ENCODE measurements at regions not wholly inside any gene's neighbourhood (a gene's known extent, or its start where the extent isn't known, plus 50 kb on each side); places are given as distances from the start of the nearest gene placed in this dataset.
"Not testable (repeated sequence)": the region's sequence is repeated elsewhere in the genome, so short reads cannot be mapped to it uniquely, and the experiment has no call there.

GRCh38 chr4:17055788-17056187 is 157.3 kb upstream of the LDB2 start:
- no peak for DNase-seq

- no peak for DNase-seq
Observed at GRCh38 chr4:17045866-17046265, 147.4 kb upstream of the LDB2 start.

GRCh38 chr4:17038510-17039176 is 140.2 kb upstream of the LDB2 start:
- DNase-seq = no peak

- DNase-seq = no peak
Observed at GRCh38 chr4:17033768-17034181, 135.3 kb upstream of the LDB2 start.

- DNase-seq = no peak
Observed at GRCh38 chr4:17033025-17033767, 134.8 kb upstream of the LDB2 start.

GRCh38 chr4:17030543-17030942 is 132.1 kb upstream of the LDB2 start:
- no peak for DNase-seq

- DNase-seq = no peak
Observed at GRCh38 chr4:17029964-17030363, 131.5 kb upstream of the LDB2 start.

GRCh38 chr4:17029432-17029831 is 131.0 kb upstream of the LDB2 start:
- no peak for DNase-seq

- DNase-seq = no peak
Observed at GRCh38 chr4:17027495-17027894, 129.1 kb upstream of the LDB2 start.

- no peak for DNase-seq
Observed at GRCh38 chr4:17024425-17024824, 126.0 kb upstream of the LDB2 start.

GRCh38 chr4:17020901-17021300 is 122.5 kb upstream of the LDB2 start:
- no peak for DNase-seq

GRCh38 chr4:17020451-17020850 is 122.0 kb upstream of the LDB2 start:
- no peak for DNase-seq

- not testable (repeated sequence) for DNase-seq
Observed at GRCh38 chr4:17018621-17019020, 120.2 kb upstream of the LDB2 start.

- no peak for DNase-seq
Observed at GRCh38 chr4:17018013-17018412, 119.6 kb upstream of the LDB2 start.

- DNase-seq = no peak
Observed at GRCh38 chr4:17013382-17014006, 115.0 kb upstream of the LDB2 start.

GRCh38 chr4:17012451-17012850 is 114.0 kb upstream of the LDB2 start:
- no peak for DNase-seq

GRCh38 chr4:17010426-17011087 is 112.1 kb upstream of the LDB2 start:
- DNase-seq = no peak

GRCh38 chr4:17009871-17010367 is 111.5 kb upstream of the LDB2 start:
- DNase-seq = no peak

GRCh38 chr4:17008834-17009345 is 110.4 kb upstream of the LDB2 start:
- DNase-seq = no peak

- not testable (repeated sequence) for DNase-seq
Observed at GRCh38 chr4:17003606-17004392, 105.4 kb upstream of the LDB2 start.

- no peak for DNase-seq
Observed at GRCh38 chr4:16995451-16995850, 97.0 kb upstream of the LDB2 start.
